ENCODE measurements at regions not wholly inside any gene's neighbourhood (a gene's known extent, or its start where the extent isn't known, plus 50 kb on each side); places are given as distances from the start of the nearest gene placed in this dataset.

DNA sequence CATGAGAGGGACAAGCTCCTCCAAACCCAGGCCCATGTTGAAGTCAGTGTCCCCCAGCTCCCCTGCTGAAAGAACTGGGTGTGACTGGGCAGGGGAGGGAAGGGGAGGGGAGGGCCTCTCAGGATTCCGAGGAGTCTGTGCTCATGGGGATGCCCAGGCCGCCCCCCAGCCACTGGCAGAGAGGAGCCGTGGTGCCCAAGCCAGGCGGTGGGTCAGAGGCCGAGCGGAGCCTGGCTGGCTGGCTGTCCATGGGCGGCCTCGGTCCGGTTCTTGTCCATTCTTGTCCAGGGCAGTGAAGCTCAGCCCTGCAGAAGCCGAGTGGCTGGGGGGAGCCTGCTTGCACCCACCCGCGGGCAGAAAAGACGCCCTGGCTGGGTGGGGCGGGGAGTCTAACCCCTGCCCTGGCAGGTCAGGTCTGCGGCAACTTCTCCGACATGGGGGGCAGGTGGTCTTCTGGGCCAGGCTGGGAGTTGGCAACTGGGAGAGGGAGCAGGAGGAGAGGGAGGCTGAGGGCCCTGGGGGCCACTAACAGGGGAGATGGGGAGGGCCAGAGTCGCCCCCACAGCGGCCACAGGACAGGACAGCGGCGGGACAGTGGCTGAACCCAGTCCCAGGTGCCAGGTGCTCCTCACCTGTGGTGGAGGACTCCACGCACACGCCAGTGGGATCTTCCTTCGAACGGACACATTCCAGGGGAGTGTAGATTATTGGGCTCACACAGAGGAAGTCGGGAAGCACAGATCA, 54.1 kb downstream of the FOXL3 start:
- intact Hi-C loops (cut with DNase I): no loop called here
- 94 to 95% methylated on average over 25 of the region's 25 CpGs for WGBS, 2 donors
- ATAC-seq: no peak

DNA sequence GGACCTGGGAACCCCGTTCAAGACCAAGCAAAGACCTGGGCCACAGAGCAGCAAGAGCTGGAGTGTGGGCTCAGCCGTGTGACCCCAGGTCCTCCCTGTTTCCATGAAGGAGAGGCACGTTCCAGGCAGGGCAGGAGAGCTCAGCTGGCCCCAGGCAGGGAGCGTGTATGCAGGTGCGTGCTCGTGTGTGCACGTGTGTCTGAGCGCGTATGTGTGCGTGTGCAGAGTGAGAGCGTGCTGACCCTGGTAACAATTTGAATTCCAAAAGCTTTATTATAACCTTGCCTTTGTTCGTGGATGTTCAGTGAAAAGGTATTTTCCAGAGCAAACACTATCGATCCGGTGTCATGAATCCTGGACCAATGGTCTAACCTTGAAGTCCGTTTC, 54.6 kb downstream of the FOXL3 start:
- 90 to 95% methylated on average over 15 of the region's 15 CpGs for WGBS, 2 donors
- intact Hi-C loops (cut with DNase I): no loop called here

More for the DNA sequence above, 54.1 kb downstream of the FOXL3 start:
- Histone ChIP-seq H3K4me1 (peaks cover 0 to 25% (median 10%) of the 10 kb centered on the region in 9 donors), H3K9me3 (peaks cover 0 to 14% (median 0%) of the 10 kb centered on the region in 11 donors), H3K4me3 (no peak overlapping the region), H3K27ac (no peak overlapping the region), H3K27me3 (no peaks in the 10 kb centered on the region), H3K36me3 (no peaks in the 10 kb centered on the region)
- peak in 1 of 2 donors; percentile 5 for DNase-seq
- TF ChIP-seq, protein P1, sequence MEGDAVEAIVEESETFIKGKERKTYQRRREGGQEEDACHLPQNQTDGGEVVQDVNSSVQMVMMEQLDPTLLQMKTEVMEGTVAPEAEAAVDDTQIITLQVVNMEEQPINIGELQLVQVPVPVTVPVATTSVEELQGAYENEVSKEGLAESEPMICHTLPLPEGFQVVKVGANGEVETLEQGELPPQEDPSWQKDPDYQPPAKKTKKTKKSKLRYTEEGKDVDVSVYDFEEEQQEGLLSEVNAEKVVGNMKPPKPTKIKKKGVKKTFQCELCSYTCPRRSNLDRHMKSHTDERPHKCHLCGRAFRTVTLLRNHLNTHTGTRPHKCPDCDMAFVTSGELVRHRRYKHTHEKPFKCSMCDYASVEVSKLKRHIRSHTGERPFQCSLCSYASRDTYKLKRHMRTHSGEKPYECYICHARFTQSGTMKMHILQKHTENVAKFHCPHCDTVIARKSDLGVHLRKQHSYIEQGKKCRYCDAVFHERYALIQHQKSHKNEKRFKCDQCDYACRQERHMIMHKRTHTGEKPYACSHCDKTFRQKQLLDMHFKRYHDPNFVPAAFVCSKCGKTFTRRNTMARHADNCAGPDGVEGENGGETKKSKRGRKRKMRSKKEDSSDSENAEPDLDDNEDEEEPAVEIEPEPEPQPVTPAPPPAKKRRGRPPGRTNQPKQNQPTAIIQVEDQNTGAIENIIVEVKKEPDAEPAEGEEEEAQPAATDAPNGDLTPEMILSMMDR (IDR thresholded peaks at IDR 0.05): no peak

GRCh38 chr7:346116-346898, 56.3 kb downstream of the FOXL3 start:
- TF ChIP-seq, protein P1 (IDR thresholded peaks at IDR 0.05): no peak
- Histone ChIP-seq H3K27me3 (peaks cover 0 to 3% (median 0%) of the 10 kb centered on the region in 7 donors), H3K4me1 (peaks cover 0 to 16% (median 10%) of the 10 kb centered on the region in 9 donors), H3K9me3 (peaks cover 0 to 14% (median 0%) of the 10 kb centered on the region in 11 donors), H3K4me3 (no peak overlapping the region), H3K27ac (no peak overlapping the region), H3K36me3 (no peaks in the 10 kb centered on the region)
- intact Hi-C loops (cut with DNase I): no loop called here
- WGBS, 2 donors: 94% methylated on average over 39 to 60 of the region's 60 CpGs
- ATAC-seq: no peak
- DNase-seq: peak in 1 of 2 donors; percentile 3

More for the DNA sequence above, 54.6 kb downstream of the FOXL3 start:
- H3K36me3 ChIP-seq: no peaks in the 10 kb centered on the region
- peaks cover 0 to 14% (median 0%) of the 10 kb centered on the region in 11 donors for H3K9me3 ChIP-seq
- no peaks in the 10 kb centered on the region for H3K27me3 ChIP-seq
- no peak overlapping the region for H3K4me3 ChIP-seq
- DNase-seq: no peak
- TF ChIP-seq, protein P1 (IDR thresholded peaks at IDR 0.05): no peak
- peaks cover 0 to 25% (median 10%) of the 10 kb centered on the region in 9 donors for H3K4me1 ChIP-seq
- H3K27ac ChIP-seq: no peak overlapping the region
- ATAC-seq: no peak

DNA sequence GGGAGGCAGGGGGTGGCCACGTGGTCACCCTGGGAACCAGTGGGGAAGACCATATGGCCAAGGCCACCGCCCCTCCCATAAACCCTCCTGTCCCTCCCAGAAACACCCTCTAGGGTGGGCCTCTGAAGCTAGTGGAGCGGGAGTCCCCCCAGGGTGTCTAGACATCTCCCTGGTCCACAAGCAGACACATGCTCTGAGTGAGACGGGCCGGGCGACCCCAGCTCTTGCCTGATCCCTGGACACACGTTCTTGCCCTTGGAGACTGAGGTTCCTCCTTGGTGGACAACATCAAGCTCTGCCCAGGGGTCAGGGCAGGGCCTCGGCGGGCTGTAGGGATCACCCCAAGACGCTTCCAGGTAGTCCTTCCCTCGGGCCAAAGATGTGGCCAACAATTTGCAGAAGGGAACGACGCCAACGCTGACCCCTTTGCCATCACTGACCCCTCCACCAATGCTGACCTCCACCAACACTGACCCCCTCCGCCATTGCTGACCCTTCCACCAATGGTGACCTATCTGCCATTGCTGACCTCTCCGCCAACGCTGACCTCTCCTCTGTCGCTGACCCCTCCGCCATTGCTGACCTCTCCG, 57.1 kb downstream of the FOXL3 start:
- no peak overlapping the region for H3K4me3 ChIP-seq
- no peak overlapping the region for H3K27ac ChIP-seq
- H3K4me1 ChIP-seq: peaks cover 0 to 8% (median 2%) of the 10 kb centered on the region in 9 donors
- ATAC-seq: no peak
- 94 to 96% methylated on average over 20 of the region's 20 CpGs for WGBS, 2 donors
- no peaks in the 10 kb centered on the region for H3K36me3 ChIP-seq
- DNase-seq: peak in 1 of 2 donors; percentile 2
- TF ChIP-seq, protein P1 (IDR thresholded peaks at IDR 0.05): no peak
- intact Hi-C loops (cut with DNase I): no loop called here
- peaks cover 0 to 11% (median 0%) of the 10 kb centered on the region in 7 donors for H3K27me3 ChIP-seq
- H3K9me3 ChIP-seq: peaks cover 0 to 14% (median 0%) of the 10 kb centered on the region in 11 donors

Data from heart right ventricle (tissue), 16 donors.